Raji (cell line): ENCODE measurements at regions not wholly inside any gene's neighbourhood (a gene's known extent, or its start where the extent isn't known, plus 50 kb on each side); places are given as distances from the start of the nearest gene placed in this dataset.

ENCODE experiments used
- POLR2A ChIP-seq: IDR thresholded peaks from 2 replicates; pipeline ENCODE4 v1.6.1; 2011; ENCODE audit warnings: low read depth, low read length, control low read depth; ENCODE audit not compliant: insufficient read depth

- TF ChIP-seq POLR2A: no peak
Observed at GRCh38 chr2:12286347-12286746, 430.4 kb upstream of the TRIB2 start.

- no peak for TF ChIP-seq POLR2A
Observed at GRCh38 chr2:12287220-12287751, 429.4 kb upstream of the TRIB2 start.

GRCh38 chr2:12288048-12288447 lies 428.7 kb upstream of the TRIB2 start:
- no peak for TF ChIP-seq POLR2A

GRCh38 chr2:12289120-12289802 lies 427.5 kb upstream of the TRIB2 start:
- no peak for TF ChIP-seq POLR2A

- TF ChIP-seq POLR2A: no peak
Observed at GRCh38 chr2:12291303-12291702, 425.4 kb upstream of the TRIB2 start.

GRCh38 chr2:12293874-12294273 lies 422.9 kb upstream of the TRIB2 start:
- TF ChIP-seq POLR2A: no peak

- no peak for TF ChIP-seq POLR2A
Observed at GRCh38 chr2:12295856-12296519, 420.7 kb upstream of the TRIB2 start.

- TF ChIP-seq POLR2A: no peak
Observed at GRCh38 chr2:12296915-12297314, 419.8 kb upstream of the TRIB2 start.

- no peak for TF ChIP-seq POLR2A
Observed at GRCh38 chr2:12298352-12298751, 418.4 kb upstream of the TRIB2 start.

- no peak for TF ChIP-seq POLR2A
Observed at GRCh38 chr2:12299431-12299830, 417.3 kb upstream of the TRIB2 start.

- no peak for TF ChIP-seq POLR2A
Observed at GRCh38 chr2:12300019-12300602, 416.6 kb upstream of the TRIB2 start.

- no peak for TF ChIP-seq POLR2A
Observed at GRCh38 chr2:12300927-12301326, 415.8 kb upstream of the TRIB2 start.

- TF ChIP-seq POLR2A: no peak
Observed at GRCh38 chr2:12302140-12302539, 414.6 kb upstream of the TRIB2 start.

GRCh38 chr2:12302691-12303090 lies 414.0 kb upstream of the TRIB2 start:
- TF ChIP-seq POLR2A: no peak

- no peak for TF ChIP-seq POLR2A
Observed at GRCh38 chr2:12303181-12304030, 413.3 kb upstream of the TRIB2 start.

GRCh38 chr2:12304564-12305171 lies 412.1 kb upstream of the TRIB2 start:
- TF ChIP-seq POLR2A: no peak

- TF ChIP-seq POLR2A: no peak
Observed at GRCh38 chr2:12305931-12306330, 410.8 kb upstream of the TRIB2 start.
